Fibroblast of lung (primary cell): ENCODE measurements at regions not wholly inside any gene's neighbourhood (a gene's known extent, or its start where the extent isn't known, plus 50 kb on each side); places are given as distances from the start of the nearest gene placed in this dataset.

Experiments used
- EZH2 ChIP-seq: IDR thresholded peaks from 2 replicates; pipeline ENCODE4 v1.5.1; 2012; ENCODE audit warnings: low read length, control low read depth, mild to moderate bottlenecking; ENCODE audit errors: missing control alignments
- TF ChIP-seq, protein P1 (sequence below), 2 donors: IDR thresholded peaks in 1 of 2; conservative IDR thresholded peaks in 1 of 2; 1 replicate in 1 of 2; 2 replicates in 1 of 2; pipeline ENCODE4 v1.5.1; 2011 to 2012; ENCODE audit warnings: low read length in 2 of 2, control low read depth in 1 of 2, inconsistent platforms in 1 of 2, low read depth in 1 of 2, mild to moderate bottlenecking in 1 of 2

GRCh38 chr11:29200791-29201562 lies 815.9 kb downstream of the KCNA4 start:
- TF ChIP-seq, protein P1, sequence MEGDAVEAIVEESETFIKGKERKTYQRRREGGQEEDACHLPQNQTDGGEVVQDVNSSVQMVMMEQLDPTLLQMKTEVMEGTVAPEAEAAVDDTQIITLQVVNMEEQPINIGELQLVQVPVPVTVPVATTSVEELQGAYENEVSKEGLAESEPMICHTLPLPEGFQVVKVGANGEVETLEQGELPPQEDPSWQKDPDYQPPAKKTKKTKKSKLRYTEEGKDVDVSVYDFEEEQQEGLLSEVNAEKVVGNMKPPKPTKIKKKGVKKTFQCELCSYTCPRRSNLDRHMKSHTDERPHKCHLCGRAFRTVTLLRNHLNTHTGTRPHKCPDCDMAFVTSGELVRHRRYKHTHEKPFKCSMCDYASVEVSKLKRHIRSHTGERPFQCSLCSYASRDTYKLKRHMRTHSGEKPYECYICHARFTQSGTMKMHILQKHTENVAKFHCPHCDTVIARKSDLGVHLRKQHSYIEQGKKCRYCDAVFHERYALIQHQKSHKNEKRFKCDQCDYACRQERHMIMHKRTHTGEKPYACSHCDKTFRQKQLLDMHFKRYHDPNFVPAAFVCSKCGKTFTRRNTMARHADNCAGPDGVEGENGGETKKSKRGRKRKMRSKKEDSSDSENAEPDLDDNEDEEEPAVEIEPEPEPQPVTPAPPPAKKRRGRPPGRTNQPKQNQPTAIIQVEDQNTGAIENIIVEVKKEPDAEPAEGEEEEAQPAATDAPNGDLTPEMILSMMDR (conservative IDR thresholded peaks at IDR 0.05 in 1 of 2, IDR thresholded peaks at IDR 0.05 in 1 of 2; ENCODE audit: low read depth in 1 of 2, low read length in 2 of 2), result no peak
- no peak for TF ChIP-seq EZH2
